ENCODE measurements at regions not wholly inside any gene's neighbourhood (a gene's known extent, or its start where the extent isn't known, plus 50 kb on each side); places are given as distances from the start of the nearest gene placed in this dataset.
A peak's percentile ranks its signal among the peaks of the same experiment; 100 is the strongest.

DNA sequence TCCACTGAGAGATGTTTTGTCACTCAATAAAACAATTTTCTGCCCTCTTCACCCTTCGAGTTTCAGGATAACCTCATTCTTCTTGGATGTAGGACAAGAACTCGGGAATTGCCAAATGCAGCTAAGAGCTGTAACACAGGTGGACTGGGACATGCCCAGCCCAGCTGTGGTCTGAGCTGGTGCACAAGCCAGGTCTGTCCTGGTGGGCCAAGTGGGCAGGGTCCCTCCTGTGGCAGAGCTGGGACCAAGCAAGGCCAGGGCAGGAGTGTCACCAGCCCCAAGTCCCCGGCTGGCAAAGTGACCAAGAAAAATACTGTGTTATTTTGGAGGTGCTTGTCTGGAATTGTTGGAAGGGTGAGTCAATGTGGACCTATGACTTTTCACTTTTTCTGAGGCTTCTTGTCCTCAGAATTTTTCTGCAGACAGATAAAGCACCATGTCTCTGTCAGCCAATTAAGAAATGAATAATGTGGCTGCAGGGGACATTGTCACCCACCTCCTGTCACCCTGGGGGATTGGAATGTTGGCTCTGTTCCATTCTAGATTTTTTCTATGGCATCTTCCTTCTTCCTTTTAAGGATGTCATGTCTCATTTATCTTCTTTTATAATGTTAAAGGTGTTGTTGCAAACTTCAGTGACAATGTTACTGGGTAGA is 645.2 kb upstream of the EPHA6 start:
- no peak for DNase-seq
- Mint-ChIP-seq H3K4me3 (no peak overlapping the region), H3K4me1 (no peaks in the 10 kb centered on the region), H3K27me3 (no peaks in the 10 kb centered on the region), H3K27ac (no peak overlapping the region), H3K36me3 (no peaks in the 10 kb centered on the region), H3K9me3 (peaks cover 1 to 3% of the 10 kb centered on the region in 2 donors)
- no peak for ATAC-seq (replicated peaks)

DNA sequence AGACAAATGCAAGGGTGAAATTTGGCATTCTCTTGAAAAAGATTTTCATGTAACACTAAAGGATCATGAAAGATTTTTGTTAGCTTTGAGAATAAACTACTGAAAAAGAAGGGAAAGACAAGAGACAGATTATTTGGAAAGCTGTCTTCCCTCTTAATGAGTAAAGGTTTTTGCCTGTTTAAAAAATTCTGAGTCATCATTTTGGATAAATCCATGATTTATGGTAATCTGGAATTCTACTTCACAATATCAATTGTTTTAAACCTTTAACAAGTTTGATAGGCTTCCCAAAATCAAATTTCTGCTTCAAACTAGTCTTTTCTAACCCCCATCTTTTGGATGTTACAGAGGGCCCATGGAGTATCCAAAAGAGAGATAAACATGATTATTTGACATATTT is 641.5 kb upstream of the EPHA6 start:
- no peaks in the 10 kb centered on the region for H3K27me3 Mint-ChIP-seq
- no peak overlapping the region for H3K27ac Mint-ChIP-seq
- peaks cover 3% of the 10 kb centered on the region in 2 donors for H3K9me3 Mint-ChIP-seq
- ATAC-seq (replicated peaks): no peak
- H3K36me3 Mint-ChIP-seq: no peaks in the 10 kb centered on the region
- H3K4me1 Mint-ChIP-seq: no peaks in the 10 kb centered on the region
- no peak for DNase-seq
- H3K4me3 Mint-ChIP-seq: no peak overlapping the region

DNA sequence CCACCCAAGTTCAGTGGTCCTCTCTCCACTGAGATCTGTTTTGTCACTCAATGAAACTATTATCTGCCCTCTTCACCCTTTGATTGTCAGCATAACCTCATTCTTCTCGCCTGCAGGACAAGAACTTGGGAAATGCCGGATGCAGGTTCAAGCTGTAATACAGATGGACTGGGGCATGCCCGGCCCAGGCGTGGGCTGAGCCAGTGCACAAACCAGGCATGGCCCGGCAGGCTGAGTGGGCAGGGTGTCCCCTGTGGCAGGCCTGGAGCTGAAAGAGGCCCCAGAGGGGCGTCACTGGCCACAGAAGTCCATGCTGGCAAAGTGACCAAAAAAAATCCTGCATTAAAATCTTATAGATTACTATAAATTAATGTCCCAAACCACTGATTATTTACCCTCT is 638.9 kb upstream of the EPHA6 start:
- Mint-ChIP-seq H3K4me3 (no peak overlapping the region), H3K27ac (no peak overlapping the region), H3K36me3 (no peaks in the 10 kb centered on the region), H3K27me3 (no peaks in the 10 kb centered on the region), H3K4me1 (no peaks in the 10 kb centered on the region), H3K9me3 (peaks cover 0 to 1% of the 10 kb centered on the region in 2 donors)
- no peak for ATAC-seq (replicated peaks)
- DNase-seq: no peak

DNA sequence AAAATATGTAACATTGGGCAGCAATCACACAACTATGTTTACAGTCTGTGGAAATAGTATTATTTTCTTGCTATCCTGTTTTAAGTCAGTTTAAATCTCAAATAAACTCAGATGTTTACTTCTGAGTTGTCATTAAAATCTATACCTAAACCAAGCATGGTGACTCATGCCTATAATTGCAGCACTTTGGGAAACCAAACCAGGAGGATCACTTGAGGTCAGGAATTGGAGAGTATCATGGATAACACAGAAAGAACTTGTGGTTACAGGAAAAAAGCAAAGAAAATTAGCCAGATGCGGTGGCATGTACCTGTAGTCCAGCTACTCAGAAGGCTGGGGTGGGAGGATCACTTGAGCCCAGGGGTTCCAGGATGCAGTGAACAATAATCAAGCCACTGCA is 631.6 kb upstream of the EPHA6 start:
- Mint-ChIP-seq H3K4me1 (no peaks in the 10 kb centered on the region), H3K36me3 (no peaks in the 10 kb centered on the region), H3K4me3 (no peak overlapping the region), H3K27ac (no peak overlapping the region), H3K27me3 (no peaks in the 10 kb centered on the region), H3K9me3 (peaks cover 1 to 5% of the 10 kb centered on the region in 2 donors)
- DNase-seq (no peak), ATAC-seq (replicated peaks) (no peak)

DNA sequence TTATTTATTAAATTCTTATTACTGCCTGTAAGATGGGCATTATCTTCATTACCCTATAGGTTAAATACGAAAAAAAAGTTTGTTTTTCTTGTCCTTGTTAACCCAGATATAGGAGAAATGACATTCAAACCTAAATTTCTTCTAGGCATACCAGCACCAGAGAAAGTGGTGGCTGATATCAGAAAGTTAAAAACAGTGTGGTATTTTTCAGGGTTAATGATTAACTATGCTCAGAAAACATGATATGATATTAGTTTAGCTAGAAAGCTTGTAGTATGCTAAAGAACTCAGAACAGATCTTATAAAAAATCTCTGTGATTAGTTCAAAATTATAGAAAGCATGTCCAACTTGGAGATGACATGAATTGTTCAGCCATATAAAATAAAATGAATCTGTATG is 630.5 kb upstream of the EPHA6 start:
- Mint-ChIP-seq H3K4me3 (no peak overlapping the region), H3K4me1 (no peaks in the 10 kb centered on the region), H3K27ac (no peak overlapping the region), H3K27me3 (no peaks in the 10 kb centered on the region), H3K36me3 (no peaks in the 10 kb centered on the region), H3K9me3 (peaks cover 1 to 5% of the 10 kb centered on the region in 2 donors)
- DNase-seq: no peak
- ATAC-seq (replicated peaks): no peak

DNA sequence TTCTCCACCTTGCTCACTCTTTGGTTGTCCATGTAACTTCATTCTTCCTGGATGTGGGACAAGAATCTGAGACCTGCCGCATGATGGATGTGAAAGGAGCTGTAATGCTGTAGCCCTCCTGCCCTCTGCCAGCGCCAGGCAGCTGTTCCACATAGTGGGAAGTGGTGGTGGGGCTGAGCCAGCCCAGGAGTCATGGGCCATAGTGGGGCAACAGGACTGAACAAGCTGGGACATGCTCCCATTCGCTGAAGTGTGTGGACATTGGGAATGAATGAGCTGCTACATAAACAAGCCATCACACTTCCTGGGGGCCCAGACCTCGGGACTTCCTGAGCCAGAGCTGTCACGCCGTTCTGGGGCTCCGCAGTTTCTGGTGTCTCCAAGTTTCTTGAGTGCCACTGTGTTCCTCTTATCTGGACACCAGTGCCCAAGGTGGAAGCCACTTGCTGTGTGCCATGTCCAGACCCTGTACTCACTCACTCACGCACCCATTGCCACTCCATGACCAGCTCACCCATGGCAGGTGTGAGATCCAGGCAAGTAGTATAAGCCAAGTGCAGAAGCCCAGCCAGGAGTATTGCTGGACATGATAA is 624.3 kb upstream of the EPHA6 start:
- H3K9me3 Mint-ChIP-seq: peaks cover 0 to 5% of the 10 kb centered on the region in 2 donors
- no peaks in the 10 kb centered on the region for H3K27me3 Mint-ChIP-seq
- no peaks in the 10 kb centered on the region for H3K4me1 Mint-ChIP-seq
- no peak overlapping the region for H3K27ac Mint-ChIP-seq
- ATAC-seq (replicated peaks): peak in 1 of 2 donors; percentile 10
- no peaks in the 10 kb centered on the region for H3K36me3 Mint-ChIP-seq
- no peak overlapping the region for H3K4me3 Mint-ChIP-seq
- no peak for DNase-seq

DNA sequence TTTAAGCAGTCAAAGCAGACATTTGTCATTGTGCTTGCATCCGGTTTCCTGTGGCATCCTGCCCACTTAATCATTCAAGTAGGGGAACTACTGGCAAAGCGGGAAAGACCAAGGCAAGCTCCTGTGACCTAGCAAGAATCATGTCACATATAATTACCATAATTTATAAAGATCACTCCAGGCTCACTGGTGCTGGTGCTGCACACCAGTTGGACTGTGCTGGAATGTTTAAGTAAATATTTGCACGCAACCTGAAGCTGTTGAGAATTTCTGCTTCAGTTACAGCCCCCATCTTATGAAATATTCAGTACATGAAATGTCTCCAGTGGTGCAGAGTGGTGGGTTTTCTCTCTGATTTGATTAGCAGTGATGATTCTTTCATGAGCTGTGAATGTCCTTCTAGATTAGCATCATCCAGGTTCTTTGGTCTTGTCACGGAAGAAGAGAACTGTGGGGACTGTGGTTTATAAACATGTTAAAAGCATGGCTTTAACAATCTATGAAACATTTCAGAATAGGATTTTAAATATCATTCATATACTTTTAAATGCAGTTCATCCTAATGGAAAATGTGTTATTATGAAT is 621.3 kb upstream of the EPHA6 start:
- peaks cover 0 to 4% of the 10 kb centered on the region in 2 donors for H3K9me3 Mint-ChIP-seq
- H3K27ac Mint-ChIP-seq: no peak overlapping the region
- ATAC-seq (replicated peaks): no peak
- no peaks in the 10 kb centered on the region for H3K36me3 Mint-ChIP-seq
- H3K27me3 Mint-ChIP-seq: no peaks in the 10 kb centered on the region
- H3K4me3 Mint-ChIP-seq: no peak overlapping the region
- no peaks in the 10 kb centered on the region for H3K4me1 Mint-ChIP-seq
- DNase-seq: no peak

DNA sequence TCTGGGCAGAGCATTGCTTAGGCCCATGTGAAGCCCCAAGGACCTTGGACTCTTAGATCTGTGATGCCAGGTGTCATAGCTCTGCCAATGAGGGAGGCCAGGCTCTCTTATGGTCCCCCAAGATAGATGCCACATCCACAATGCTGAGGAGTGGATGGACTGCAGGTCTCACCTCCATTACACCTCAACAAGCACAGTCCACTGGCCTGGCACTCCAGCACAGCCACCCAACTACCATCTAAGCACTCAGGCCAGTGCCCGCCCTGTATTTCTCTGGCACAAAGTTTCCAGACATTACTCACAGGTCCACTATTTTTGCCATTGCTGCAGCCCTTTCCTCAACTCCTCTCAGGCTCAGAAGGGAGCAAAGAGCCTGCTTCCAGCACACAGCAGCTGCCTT is 613.5 kb upstream of the EPHA6 start:
- Mint-ChIP-seq H3K27me3 (no peaks in the 10 kb centered on the region), H3K9me3 (peaks cover 4 to 6% of the 10 kb centered on the region in 2 donors), H3K36me3 (no peaks in the 10 kb centered on the region), H3K27ac (no peak overlapping the region), H3K4me3 (no peak overlapping the region), H3K4me1 (no peaks in the 10 kb centered on the region)
- ATAC-seq (replicated peaks): peak; percentile 25 to 34
- DNase-seq: no peak

DNA sequence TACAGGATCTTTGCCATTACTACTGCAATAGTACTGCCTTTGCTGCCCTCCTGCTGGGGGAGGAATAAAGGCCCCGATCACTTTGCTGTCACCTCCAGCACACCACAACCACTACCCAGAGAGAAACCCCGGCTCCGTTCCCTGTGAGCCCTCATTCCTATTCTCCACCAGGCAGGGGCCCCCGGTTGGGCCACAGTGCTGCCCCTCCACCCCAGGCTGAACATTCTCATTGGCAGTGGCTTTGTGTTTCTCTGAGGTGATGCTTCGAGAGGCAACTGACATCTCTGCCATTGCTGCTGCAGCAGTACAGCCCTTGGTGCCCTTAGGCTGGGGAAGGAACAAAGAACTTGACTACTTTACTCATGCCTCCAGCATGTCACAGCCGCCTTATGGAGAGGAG is 612.9 kb upstream of the EPHA6 start:
- Mint-ChIP-seq H3K4me3 (no peak overlapping the region), H3K27me3 (no peaks in the 10 kb centered on the region), H3K4me1 (no peaks in the 10 kb centered on the region), H3K27ac (no peak overlapping the region), H3K9me3 (peaks cover 6% of the 10 kb centered on the region in 2 donors), H3K36me3 (no peaks in the 10 kb centered on the region)
- no peak for DNase-seq
- no peak for ATAC-seq (replicated peaks)

DNA sequence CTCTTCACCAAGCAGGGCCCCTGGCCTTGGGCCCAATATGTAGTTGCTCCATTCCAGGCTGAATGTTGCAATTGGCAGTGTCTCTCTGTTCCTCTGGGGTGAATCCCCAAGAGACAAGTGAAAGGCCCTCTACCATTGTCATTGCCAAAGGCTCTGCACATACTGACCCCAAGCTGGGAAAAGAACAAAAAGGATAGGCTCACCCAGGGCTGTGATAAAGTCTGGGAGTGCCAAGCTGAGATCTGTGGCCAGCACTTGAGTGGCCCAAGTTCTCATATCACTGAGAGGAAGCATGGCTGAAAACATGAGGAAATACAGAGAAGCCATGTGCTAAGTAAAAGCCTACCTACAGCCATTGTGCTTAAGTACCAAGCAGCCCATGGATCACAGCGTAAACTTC is 612.2 kb upstream of the EPHA6 start:
- Mint-ChIP-seq H3K9me3 (peaks cover 6% of the 10 kb centered on the region in 2 donors), H3K4me1 (no peaks in the 10 kb centered on the region), H3K36me3 (no peaks in the 10 kb centered on the region), H3K27me3 (no peaks in the 10 kb centered on the region), H3K4me3 (no peak overlapping the region), H3K27ac (no peak overlapping the region)
- ATAC-seq (replicated peaks): no peak
- no peak for DNase-seq

DNA sequence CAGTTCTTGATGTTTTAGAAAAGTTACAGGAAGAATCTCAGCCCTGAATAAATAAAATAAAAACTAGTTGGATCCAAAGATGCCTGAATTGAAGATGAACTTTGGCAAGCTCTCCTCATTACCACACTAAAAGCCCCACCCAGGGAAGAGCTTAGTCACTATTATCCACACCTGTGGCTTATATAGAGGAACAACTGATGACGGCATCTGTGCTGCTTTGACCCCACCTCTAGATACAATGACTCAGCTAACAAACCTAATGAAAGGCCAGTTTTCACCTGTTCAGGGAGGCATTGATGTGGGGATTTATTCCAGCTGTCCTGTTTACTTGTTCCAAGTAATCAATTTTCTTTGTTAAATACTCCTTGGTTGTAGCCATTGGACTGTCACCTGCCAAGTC is 604.7 kb upstream of the EPHA6 start:
- no peak overlapping the region for H3K4me3 Mint-ChIP-seq
- H3K27me3 Mint-ChIP-seq: no peaks in the 10 kb centered on the region
- no peak for ATAC-seq (replicated peaks)
- H3K27ac Mint-ChIP-seq: no peak overlapping the region
- DNase-seq: no peak
- no peaks in the 10 kb centered on the region for H3K36me3 Mint-ChIP-seq
- peaks cover 4 to 8% of the 10 kb centered on the region in 2 donors for H3K9me3 Mint-ChIP-seq
- no peaks in the 10 kb centered on the region for H3K4me1 Mint-ChIP-seq

DNA sequence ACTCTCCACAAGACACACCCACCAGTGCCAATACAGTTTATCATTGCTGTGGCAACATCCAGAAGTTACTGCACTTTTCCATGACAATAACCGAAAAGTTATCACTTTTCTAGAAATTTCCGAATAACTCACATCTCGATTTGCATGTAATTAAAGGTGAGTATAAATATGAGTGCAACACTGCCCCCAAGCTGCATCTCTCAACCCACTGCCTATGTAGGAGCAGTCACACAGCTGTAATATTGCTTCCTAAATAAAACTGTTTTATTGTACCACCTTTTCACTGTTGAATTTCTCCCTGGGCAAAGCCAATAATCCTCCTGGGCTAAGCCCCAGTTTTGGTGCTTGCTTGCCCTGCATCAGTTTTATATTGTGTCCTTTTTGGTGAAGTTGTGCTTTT is 601.0 kb upstream of the EPHA6 start:
- ATAC-seq (replicated peaks) (no peak), DNase-seq (no peak)
- Mint-ChIP-seq H3K36me3 (no peaks in the 10 kb centered on the region), H3K27ac (no peak overlapping the region), H3K4me3 (no peak overlapping the region), H3K27me3 (no peaks in the 10 kb centered on the region), H3K4me1 (no peaks in the 10 kb centered on the region), H3K9me3 (peaks cover 4 to 10% of the 10 kb centered on the region in 2 donors)

DNA sequence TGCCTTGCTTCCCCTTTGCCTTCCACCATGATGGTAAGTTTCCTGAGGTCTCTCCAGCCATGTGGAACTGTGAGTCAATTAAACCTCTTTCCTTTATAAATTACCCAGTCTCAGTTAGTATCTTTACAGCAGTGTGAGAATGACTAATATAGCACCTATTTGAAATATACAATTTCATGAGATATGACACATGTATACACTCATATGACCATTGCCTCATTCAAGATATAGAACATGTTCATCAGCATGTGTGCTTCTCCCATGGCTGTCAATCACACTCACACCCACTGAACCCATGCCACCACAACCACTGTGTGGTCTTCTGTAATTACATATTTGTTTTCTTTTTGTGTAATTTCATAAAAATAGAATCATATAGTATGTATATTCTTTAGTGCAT is 599.5 kb upstream of the EPHA6 start:
- ATAC-seq (replicated peaks): no peak
- peaks cover 3 to 8% of the 10 kb centered on the region in 2 donors for H3K9me3 Mint-ChIP-seq

DNA sequence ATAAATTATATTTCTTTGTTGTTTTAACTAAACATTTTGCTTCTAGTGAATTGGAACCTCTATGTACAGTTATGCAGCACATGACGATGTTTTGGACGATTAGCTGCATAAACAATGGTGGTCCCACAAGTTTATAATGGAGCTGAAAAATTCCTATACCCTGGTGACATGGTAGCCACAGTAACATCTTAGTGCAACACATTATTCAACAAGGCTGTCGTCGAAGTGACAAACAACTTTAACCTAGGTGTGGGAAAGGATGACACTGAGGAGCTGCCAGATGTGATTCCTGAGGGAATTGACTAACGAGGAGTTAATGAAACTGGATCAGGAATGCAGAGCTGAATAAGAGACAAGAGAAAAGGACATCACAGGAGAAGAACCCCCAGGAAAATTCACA is 588.9 kb upstream of the EPHA6 start:
- no peak overlapping the region for H3K27ac Mint-ChIP-seq
- no peaks in the 10 kb centered on the region for H3K36me3 Mint-ChIP-seq
- no peaks in the 10 kb centered on the region for H3K4me1 Mint-ChIP-seq
- H3K9me3 Mint-ChIP-seq: peaks cover 0 to 4% of the 10 kb centered on the region in 2 donors
- DNase-seq (no peak), ATAC-seq (replicated peaks) (no peak)
- no peaks in the 10 kb centered on the region for H3K27me3 Mint-ChIP-seq
- no peak overlapping the region for H3K4me3 Mint-ChIP-seq

More for the DNA sequence above, 599.5 kb upstream of the EPHA6 start:
- H3K27ac Mint-ChIP-seq: no peak overlapping the region
- H3K4me3 Mint-ChIP-seq: no peak overlapping the region
- no peaks in the 10 kb centered on the region for H3K4me1 Mint-ChIP-seq
- H3K36me3 Mint-ChIP-seq: no peaks in the 10 kb centered on the region
- no peaks in the 10 kb centered on the region for H3K27me3 Mint-ChIP-seq
- no peak for DNase-seq

DNA sequence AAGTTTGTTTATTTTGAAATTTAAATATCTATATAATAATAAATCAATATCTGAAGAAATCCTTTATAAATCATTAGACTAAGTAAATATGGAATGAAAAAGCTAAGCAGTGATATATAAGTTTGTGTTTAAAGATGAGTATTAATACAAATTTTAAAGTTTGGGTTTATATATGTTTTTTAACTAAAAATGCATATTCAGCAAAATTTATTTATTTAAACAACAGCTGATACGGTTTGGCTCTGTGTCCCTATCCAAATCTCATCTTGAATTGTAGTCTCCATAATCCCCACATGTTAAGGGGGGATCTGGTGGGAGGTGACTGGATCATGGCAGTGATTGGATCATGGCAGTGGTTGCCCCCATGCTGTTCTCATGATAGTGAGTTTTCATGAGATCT is 580.7 kb upstream of the EPHA6 start:
- DNase-seq (no peak), ATAC-seq (replicated peaks) (no peak)
- H3K4me1 Mint-ChIP-seq: no peaks in the 10 kb centered on the region
- H3K27me3 Mint-ChIP-seq: no peaks in the 10 kb centered on the region
- H3K27ac Mint-ChIP-seq: no peak overlapping the region
- no peak overlapping the region for H3K4me3 Mint-ChIP-seq
- peaks cover 0 to 4% of the 10 kb centered on the region in 2 donors for H3K9me3 Mint-ChIP-seq
- no peaks in the 10 kb centered on the region for H3K36me3 Mint-ChIP-seq
